ENCODE measurements at regions not wholly inside any gene's neighbourhood (a gene's known extent, or its start where the extent isn't known, plus 50 kb on each side); places are given as distances from the start of the nearest gene placed in this dataset.

- TF ChIP-seq CTCF (IDR thresholded peaks at IDR 0.05): no peak
- TF ChIP-seq POLR2AphosphoS5 (IDR thresholded peaks at IDR 0.05): no peak
- no peak for TF ChIP-seq POLR2A (IDR thresholded peaks at IDR 0.05)
These were observed 50.7 kb upstream of the APCDD1 start for GRCh38 chr18:10403708-10404107.

Measured in breast epithelium (tissue), 3 donors.